NCI-H2196 treated with DMSO at 0.1 percent for 48 hours (cell line): ENCODE measurements at regions not wholly inside any gene's neighbourhood (a gene's known extent, or its start where the extent isn't known, plus 50 kb on each side); places are given as distances from the start of the nearest gene placed in this dataset.

Experiments used
- DNase-seq: peaks from one replicate; lab custom pipeline; 2025; ENCODE audit not compliant: unreplicated experiment; lab: John Stamatoyannopoulos, UW

- DNase-seq: no peak
Observed at GRCh38 chr13:105957769-105958438, 577.6 kb downstream of the EFNB2 start.

- DNase-seq: no peak
Observed at GRCh38 chr13:105956921-105957320, 578.5 kb downstream of the EFNB2 start.

GRCh38 chr13:105952973-105953290 is 582.5 kb downstream of the EFNB2 start:
- no peak for DNase-seq

DNA sequence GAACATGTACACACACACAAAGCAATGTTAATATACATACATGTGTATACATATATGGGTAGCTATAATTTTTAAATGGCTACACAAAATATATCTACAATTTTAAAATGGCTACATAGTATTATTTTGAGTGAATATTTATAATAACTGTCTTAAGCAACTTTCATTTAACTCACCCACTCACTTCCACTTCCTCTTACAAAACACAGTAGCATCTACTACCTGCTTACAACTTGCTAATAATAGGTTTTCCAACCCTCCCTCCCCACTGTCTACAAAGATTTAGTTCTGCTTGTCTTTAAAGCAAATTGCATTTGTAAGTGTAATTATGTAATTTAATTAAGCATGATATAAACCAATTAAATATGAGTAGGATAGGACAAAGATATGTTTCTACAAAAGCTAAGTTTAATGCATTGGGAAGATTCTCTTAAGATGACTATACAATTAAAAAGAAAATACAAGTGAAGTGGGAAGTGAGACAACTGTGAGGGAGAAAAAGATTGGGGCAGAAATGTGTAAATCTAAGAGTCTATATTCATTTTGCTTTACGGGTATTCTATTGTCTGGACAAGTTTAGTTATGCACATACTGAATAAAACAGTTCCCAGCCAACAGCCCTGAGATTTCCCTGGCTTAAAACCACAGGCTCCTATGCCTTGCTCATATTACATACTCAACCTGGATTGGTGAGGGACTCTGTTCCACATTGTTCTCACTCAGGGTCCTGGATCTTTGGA is 583.1 kb downstream of the EFNB2 start:
- DNase-seq: no peak

DNA sequence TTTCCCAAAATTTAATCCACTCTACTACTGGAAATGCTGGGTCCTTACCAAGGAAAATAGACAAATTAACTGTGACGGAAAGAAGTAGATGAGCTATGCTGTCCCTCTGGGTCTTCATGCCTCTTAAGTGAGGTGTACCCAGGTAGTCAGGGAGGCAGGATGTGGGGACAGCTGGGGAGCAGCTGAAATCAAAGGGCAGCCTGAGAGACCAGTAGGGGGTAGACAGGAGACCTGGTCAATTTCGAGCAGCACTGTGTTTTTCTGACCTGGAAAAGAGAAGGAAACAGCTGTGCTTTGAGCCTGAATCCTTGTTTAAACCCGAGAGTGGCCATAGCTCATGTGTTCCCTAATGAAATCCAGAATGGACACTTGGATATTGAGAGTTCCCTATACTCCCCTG is 587.3 kb downstream of the EFNB2 start:
- no peak for DNase-seq

- DNase-seq: no peak
Observed at GRCh38 chr13:105940882-105941281, 594.6 kb downstream of the EFNB2 start.

DNA sequence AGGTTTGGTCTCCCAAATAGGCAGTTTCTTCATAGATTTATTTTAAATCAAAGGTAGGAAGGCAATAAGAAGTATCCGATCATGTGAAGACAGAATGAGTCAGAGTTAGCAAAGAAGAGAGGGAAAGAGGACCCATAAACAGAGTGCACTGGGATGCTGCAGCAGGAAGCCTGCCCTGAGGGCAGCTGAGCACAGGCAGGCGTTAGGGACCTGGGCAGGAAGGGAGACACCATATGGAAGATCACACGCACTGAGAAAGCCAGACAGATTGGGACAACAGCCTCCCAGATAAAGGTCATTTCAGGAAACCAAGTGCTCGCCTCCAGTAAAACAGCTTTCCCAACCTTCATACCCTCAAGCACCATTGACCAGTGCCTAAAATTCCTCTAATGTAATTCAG is 598.0 kb downstream of the EFNB2 start:
- no peak for DNase-seq

DNA sequence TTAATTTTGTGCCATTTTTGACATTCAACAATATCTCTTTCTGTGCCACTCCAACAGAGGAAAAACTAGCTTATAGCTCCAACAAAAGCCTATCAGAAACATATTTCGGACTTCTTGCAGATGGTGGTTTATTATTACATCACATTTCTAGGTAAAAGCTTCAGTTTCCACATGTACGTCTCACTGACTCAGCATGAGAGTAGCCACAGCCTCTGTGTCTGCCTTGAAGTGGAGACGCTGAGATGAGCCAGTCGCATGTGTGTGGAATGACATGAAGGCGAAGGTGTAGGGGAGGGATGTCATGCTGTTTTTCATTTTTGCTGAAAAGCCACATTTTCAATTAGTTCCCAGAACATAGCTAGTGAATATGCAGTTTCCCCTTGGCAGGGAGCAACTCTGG is 598.6 kb downstream of the EFNB2 start:
- no peak for DNase-seq

- no peak for DNase-seq
Observed at GRCh38 chr13:105929505-105929904, 606.0 kb downstream of the EFNB2 start.

DNA sequence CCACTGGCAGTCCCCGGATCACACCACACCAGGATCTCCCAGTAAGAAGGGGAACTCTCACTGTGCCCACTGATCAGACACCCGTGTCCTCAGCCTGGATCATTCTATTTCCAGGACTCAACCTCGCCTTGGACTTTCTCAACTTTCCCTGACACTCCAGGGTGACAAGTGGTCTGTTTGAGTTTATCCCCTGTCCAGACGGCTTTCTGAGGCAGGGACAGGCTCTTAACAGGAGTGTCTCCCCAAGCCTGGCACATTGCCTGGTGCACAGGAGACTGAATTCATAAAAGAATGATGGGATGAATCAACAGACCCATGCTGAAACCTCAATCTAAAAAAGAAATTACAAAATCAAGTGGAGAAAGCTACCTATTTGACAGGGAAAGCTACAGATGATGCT is 606.6 kb downstream of the EFNB2 start:
- no peak for DNase-seq

- no peak for DNase-seq
Observed at GRCh38 chr13:105928048-105928447, 607.4 kb downstream of the EFNB2 start.

GRCh38 chr13:105925496-105925895 is 610.0 kb downstream of the EFNB2 start:
- no peak for DNase-seq

DNA sequence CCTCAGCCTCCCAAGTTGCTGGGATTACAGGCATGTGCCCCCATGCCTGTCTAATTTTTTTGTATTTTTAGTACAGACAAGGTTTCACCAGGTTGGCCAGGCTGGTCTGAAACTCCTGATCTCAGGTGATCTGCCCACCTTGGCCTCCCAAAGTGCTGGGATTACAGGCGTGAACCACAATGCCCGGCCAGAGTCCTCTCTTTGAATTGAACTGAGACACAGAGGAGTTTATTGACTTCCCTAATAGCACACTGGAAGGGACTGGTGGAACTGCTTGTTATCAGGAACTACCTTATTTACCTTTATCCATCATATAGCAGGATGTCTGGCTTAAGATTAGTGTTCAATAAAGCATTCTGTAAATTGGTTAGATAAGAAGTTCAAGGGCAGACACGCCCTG is 613.8 kb downstream of the EFNB2 start:
- DNase-seq: no peak

- no peak for DNase-seq
Observed at GRCh38 chr13:105920370-105920769, 615.1 kb downstream of the EFNB2 start.

GRCh38 chr13:105918842-105919741 is 616.4 kb downstream of the EFNB2 start:
- no peak for DNase-seq

GRCh38 chr13:105915146-105915850 is 620.2 kb downstream of the EFNB2 start:
- no peak for DNase-seq

- DNase-seq: no peak
Observed at GRCh38 chr13:105914291-105915036, 621.0 kb downstream of the EFNB2 start.

GRCh38 chr13:105908586-105908985 is 626.9 kb downstream of the EFNB2 start:
- DNase-seq: no peak

GRCh38 chr13:105907319-105908019 is 628.0 kb downstream of the EFNB2 start:
- DNase-seq: no peak

- no peak for DNase-seq
Observed at GRCh38 chr13:105906746-105907145, 628.7 kb downstream of the EFNB2 start.
